Mesothelial cell of epicardium (in vitro differentiated cells): ENCODE measurements at regions not wholly inside any gene's neighbourhood (a gene's known extent, or its start where the extent isn't known, plus 50 kb on each side); places are given as distances from the start of the nearest gene placed in this dataset.

Experiments
- DNase-seq, 2 experiments: peaks; one replicate each; pipeline ENCODE4 v3.0.0; 2021; ENCODE audit warnings: low spot score in 2 of 2; ENCODE audit not compliant: unreplicated experiment in 2 of 2
- H3K27ac Mint-ChIP-seq: 2 replicates; pipeline ENCODE4 v1.8.0; 2021; ENCODE audit warnings: mixed read lengths
- H3K27me3 Mint-ChIP-seq: 2 replicates; pipeline ENCODE4 v1.8.0; 2021; ENCODE audit warnings: low read depth, mixed read lengths
- H3K36me3 Mint-ChIP-seq: 2 replicates; pipeline ENCODE4 v1.8.0; 2021; ENCODE audit warnings: mixed read lengths
- H3K4me1 Mint-ChIP-seq: 2 replicates; pipeline ENCODE4 v1.8.0; 2021; ENCODE audit warnings: mixed read lengths
- H3K4me3 Mint-ChIP-seq: 2 replicates; pipeline ENCODE4 v1.8.0; 2021; ENCODE audit warnings: mild to moderate bottlenecking, moderate library complexity, mixed read lengths
- H3K9me3 Mint-ChIP-seq: 2 replicates; pipeline ENCODE4 v1.8.0; 2021; ENCODE audit warnings: mixed read lengths
- TF ChIP-seq, protein P1 (sequence below): fragments of 200-600 bp; sonication (generic); IDR thresholded peaks from one replicate; pipeline ENCODE4 v1.5.0; 2021; ENCODE audit warnings: antibody characterized with exemption; ENCODE audit not compliant: unreplicated experiment

DNA sequence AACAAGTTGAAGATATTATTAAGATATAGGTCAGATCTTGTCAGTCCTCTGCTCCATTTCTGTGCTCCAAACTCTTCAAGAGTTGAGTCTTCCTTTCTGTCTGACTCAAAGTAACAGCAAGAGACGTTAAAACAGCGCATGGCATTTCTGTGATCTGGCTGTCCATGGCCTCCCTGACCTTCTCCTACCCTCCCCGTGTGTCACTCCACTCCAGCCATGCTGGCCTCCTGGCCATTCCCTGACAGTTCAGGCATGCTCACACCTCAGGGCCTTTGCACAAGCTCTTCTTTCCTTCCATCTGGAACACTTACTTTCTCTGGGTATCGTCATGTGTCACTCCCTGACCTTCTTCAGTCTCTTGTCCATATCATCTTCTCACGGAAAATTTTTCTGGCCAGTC is 229.0 kb downstream of the CENPF start:
- Mint-ChIP-seq H3K4me1 (no peaks in the 10 kb centered on the region), H3K9me3 (peaks cover 22% of the 10 kb centered on the region), H3K36me3 (no peaks in the 10 kb centered on the region), H3K27ac (no peak overlapping the region), H3K27me3 (no peaks in the 10 kb centered on the region), H3K4me3 (no peak overlapping the region)
- TF ChIP-seq, protein P1, sequence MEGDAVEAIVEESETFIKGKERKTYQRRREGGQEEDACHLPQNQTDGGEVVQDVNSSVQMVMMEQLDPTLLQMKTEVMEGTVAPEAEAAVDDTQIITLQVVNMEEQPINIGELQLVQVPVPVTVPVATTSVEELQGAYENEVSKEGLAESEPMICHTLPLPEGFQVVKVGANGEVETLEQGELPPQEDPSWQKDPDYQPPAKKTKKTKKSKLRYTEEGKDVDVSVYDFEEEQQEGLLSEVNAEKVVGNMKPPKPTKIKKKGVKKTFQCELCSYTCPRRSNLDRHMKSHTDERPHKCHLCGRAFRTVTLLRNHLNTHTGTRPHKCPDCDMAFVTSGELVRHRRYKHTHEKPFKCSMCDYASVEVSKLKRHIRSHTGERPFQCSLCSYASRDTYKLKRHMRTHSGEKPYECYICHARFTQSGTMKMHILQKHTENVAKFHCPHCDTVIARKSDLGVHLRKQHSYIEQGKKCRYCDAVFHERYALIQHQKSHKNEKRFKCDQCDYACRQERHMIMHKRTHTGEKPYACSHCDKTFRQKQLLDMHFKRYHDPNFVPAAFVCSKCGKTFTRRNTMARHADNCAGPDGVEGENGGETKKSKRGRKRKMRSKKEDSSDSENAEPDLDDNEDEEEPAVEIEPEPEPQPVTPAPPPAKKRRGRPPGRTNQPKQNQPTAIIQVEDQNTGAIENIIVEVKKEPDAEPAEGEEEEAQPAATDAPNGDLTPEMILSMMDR, result no peak
- DNase-seq, result no peak

DNA sequence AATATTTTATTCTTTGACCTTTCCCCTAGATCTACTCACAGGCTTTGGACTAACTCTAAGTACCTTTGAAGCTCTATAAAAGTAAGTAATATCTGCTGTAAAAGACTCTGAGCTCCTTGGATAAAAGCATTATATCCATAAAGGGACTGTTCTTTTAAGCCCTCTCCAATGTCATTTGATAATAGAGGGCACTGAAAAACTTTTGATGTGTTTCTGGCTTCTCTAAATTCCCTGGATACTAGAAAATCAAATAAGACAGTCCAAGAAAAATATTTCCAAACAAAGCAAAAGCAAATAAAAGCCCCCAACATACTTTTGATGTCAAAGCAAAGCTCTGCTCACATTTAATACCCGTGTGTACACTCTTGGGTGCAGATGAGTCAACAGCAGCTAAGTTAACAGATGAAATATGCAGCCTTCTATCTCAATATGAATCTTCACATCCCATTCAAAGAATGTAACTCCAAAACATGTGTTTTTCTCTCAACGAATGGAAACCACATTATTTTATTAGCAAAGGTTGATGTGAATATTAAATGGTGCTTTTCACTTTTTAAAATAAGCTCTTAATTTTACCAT is 230.3 kb downstream of the CENPF start:
- no peak overlapping the region for H3K4me3 Mint-ChIP-seq
- H3K4me1 Mint-ChIP-seq, result peaks cover 6% of the 10 kb centered on the region
- H3K27me3 Mint-ChIP-seq, result no peaks in the 10 kb centered on the region
- H3K9me3 Mint-ChIP-seq, result peaks cover 12% of the 10 kb centered on the region
- DNase-seq, result no peak
- no peak overlapping the region for H3K27ac Mint-ChIP-seq
- TF ChIP-seq, protein P1, result no peak
- H3K36me3 Mint-ChIP-seq, result no peaks in the 10 kb centered on the region

DNA sequence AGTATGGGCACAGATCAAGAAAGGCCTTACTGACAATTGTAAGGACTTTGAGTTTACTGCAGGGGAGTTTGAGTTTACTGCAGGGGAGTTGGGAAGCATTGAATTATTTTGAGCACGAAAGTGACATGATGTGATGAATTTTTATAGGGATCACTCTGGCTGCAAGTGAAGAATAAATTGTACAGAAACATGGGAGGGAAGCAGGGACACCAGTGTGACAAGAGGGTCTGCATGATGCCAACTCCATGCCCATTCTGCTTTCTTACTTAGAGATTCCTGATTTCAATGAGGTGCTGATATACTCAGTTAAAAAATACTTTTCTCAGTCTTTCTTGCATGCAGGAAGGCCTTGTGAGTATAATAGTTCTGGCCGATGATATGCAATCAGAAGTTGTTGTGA is 234.4 kb downstream of the CENPF start:
- Mint-ChIP-seq H3K36me3 (no peaks in the 10 kb centered on the region), H3K27me3 (peaks cover 16% of the 10 kb centered on the region), H3K9me3 (peaks cover 3% of the 10 kb centered on the region), H3K4me1 (peaks cover 12% of the 10 kb centered on the region), H3K4me3 (no peak overlapping the region), H3K27ac (no peak overlapping the region)
- no peak for DNase-seq
- TF ChIP-seq, protein P1, result no peak

DNA sequence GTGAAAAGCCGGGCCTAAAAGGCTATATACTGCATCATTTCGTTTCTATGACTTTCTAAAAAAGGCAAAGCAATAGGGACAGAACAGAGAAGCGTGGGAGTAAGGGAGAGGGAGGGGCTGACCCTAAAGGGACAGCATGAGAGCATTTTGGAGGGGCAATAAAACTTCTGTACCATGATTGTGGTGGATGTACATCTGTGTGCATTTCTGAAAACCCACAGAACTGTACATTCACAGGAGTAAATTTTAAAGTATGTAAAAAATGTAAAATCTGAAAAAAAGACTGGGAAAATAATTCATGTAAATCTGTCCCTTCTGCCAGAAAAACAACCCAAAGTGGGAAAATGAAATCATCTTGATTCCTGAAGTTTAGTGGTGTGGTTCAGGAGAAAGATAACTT is 235.4 kb downstream of the CENPF start:
- H3K9me3 Mint-ChIP-seq, result no peaks in the 10 kb centered on the region
- H3K36me3 Mint-ChIP-seq, result no peaks in the 10 kb centered on the region
- no peak for DNase-seq
- peaks cover 12% of the 10 kb centered on the region for H3K4me1 Mint-ChIP-seq
- H3K4me3 Mint-ChIP-seq, result no peak overlapping the region
- TF ChIP-seq, protein P1, result no peak
- H3K27ac Mint-ChIP-seq, result no peak overlapping the region
- peaks cover 23% of the 10 kb centered on the region for H3K27me3 Mint-ChIP-seq

DNA sequence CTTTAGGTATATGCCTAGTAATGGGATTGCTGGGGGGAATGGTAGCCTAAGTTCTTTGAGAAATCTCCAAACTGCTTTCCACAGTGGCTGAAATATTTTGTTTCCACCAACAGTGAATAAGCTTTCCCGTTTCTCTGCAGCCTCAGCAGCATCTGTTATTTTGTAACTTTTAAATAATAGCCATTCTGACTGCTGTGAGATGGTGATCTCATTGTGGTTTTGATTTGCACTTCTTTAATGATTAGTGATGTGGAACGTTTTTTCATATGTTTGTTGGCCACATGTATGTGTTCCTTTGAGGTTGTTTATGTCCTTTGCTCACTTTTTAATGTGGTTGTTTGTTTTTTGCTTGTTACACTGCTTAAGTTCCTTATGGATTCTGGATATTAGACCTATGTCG is 237.4 kb downstream of the CENPF start:
- peaks cover 4% of the 10 kb centered on the region for H3K9me3 Mint-ChIP-seq
- H3K4me3 Mint-ChIP-seq, result no peak overlapping the region
- no peaks in the 10 kb centered on the region for H3K36me3 Mint-ChIP-seq
- TF ChIP-seq, protein P1, result no peak
- no peak for DNase-seq
- H3K27me3 Mint-ChIP-seq, result peaks cover 36% of the 10 kb centered on the region
- H3K4me1 Mint-ChIP-seq, result peaks cover 12% of the 10 kb centered on the region
- H3K27ac Mint-ChIP-seq, result no peak overlapping the region

DNA sequence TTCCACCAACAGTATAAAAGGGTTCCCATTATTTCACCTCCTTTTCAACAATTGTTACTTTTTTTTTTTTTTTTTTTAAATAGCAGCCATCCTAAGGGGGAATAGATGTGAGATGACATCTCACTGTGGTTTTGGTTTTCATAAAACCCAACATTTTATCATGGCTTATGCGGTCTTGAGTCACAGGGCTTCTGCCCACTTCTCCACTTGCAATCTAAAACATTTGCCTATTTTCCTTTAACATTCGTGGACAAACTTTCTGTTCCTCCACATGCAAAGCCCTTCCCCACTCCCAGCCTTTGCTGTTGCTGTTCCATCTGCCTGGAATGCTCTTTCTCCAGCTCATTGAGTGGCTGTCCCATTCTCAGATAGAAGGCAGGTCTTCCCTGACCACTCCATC is 239.7 kb upstream of the KCNK2 start:
- H3K27ac Mint-ChIP-seq, result no peak overlapping the region
- H3K27me3 Mint-ChIP-seq, result peaks cover 36% of the 10 kb centered on the region
- H3K36me3 Mint-ChIP-seq, result no peaks in the 10 kb centered on the region
- no peak overlapping the region for H3K4me3 Mint-ChIP-seq
- TF ChIP-seq, protein P1, result no peak
- H3K9me3 Mint-ChIP-seq, result peaks cover 4% of the 10 kb centered on the region
- DNase-seq, result no peak
- peaks cover 13% of the 10 kb centered on the region for H3K4me1 Mint-ChIP-seq
